HG03139 (cell line): ENCODE measurements at regions not wholly inside any gene's neighbourhood (a gene's known extent, or its start where the extent isn't known, plus 50 kb on each side); places are given as distances from the start of the nearest gene placed in this dataset.

Experiments
- ATAC-seq: cut with Tn5 transposase; IDR thresholded peaks from one replicate; pipeline ENCODE4 v1.9.1; 2021; ENCODE audit not compliant: unreplicated experiment

DNA sequence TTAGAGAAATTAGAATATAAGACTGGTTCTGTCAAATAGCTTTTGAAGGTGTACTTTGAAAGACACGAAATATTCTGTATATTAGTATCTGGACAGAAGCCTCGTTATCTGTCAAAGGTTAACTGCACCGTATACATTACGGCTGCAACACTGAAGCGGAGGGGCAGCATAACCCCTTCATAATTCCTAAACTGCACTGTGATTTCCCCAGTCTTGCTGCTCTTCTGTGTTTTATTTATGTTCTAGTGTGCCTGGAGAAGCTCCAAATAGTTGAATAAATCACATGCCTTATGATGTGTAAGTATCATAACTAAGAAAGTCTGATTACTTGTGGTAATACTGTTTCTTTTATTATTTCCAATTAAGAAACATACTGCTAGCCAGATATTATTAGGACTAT, 285.7 kb upstream of the ROBO2 start:
- no peak for ATAC-seq

DNA sequence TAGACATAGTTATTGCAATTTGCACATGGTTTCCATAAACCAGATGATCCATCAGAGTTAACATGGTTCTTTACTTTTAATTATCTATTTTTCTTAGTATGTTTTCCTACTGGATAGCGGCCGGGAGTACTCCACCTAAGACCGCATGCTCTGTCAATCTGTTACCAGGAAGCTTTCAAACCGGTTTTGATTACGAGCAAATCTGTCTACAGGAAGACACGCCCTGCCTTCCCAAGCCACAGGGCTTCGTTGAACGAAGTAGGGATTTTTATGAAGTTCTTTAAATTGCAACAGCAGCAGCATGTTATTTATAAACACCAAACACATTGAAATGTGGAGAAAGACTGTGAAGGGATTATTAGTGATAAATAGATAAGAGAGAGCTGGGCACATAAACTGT, 283.3 kb upstream of the ROBO2 start:
- ATAC-seq = no peak

DNA sequence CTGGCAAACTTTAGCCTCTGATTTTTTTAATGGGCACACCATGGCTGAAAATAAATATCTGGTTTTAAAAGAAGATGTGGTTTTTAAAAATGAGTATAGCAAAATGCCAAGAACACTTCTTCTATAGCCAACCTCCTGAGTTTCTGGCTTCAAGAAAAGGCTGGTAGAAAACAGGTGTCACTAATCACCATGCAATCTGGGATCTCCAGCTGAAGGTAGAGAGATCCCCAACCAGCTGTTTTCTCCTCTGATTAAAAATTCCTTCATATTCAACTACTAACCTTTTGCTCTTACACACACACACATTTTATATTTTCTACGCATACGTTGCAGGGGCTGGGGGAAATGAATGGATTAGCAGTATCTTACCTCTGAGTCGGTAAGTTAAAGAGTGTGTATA, 279.6 kb upstream of the ROBO2 start:
- ATAC-seq = no peak

DNA sequence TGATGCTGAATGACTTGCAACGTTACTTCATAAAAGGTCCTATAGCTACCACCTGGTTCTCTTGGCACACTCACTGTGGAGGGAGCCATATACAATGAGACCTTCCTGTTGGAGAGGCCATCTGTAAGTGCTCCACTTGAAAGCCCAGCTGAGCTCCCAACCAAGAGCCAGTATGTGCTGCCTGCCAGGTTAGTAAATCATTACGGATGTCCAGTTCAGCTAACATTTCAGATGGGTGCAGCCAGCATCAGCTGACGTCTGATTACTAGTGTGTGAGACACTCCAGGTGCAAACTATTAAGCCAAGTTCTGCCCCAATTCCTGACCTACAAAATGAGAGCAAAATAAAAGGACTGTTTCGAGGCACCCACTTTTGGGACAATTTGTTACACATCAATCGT, 274.4 kb upstream of the ROBO2 start:
- no peak for ATAC-seq

DNA sequence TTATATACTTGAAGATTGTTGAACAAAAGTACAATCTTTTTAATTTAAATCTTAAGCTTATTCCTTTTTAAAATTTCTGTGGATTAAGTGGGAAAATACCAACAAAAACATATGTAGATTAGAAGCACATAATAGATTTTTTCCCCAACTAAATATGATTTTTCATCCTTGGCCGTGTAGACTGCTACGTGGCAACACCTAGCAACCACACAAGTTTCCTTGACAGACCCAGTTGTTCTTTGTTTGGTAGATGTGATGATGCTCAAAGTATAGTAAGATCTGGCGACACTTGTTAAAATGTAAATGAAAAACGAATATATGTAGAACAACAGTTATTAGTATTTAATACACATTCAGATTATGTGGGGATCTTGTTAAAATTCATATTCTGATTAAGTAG, 271.0 kb upstream of the ROBO2 start:
- ATAC-seq = no peak

DNA sequence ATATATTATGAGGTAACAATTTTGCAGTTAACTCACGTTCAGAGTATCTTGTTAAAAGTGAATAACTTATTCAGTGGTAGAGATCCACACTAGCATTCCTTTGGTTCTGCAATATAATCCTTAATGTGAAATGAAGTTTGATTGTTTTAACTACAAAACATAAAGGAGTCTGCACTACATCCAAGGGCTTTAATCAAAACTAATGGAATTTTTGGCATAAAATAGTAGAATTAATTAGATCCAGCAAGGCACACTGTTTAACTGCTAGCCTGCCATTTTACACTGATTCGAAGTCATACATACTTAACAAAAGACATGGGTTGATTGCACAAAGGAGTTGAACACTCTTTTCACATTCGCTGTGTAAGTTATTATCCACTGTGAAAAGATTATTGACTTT, 263.0 kb upstream of the ROBO2 start:
- ATAC-seq = no peak

DNA sequence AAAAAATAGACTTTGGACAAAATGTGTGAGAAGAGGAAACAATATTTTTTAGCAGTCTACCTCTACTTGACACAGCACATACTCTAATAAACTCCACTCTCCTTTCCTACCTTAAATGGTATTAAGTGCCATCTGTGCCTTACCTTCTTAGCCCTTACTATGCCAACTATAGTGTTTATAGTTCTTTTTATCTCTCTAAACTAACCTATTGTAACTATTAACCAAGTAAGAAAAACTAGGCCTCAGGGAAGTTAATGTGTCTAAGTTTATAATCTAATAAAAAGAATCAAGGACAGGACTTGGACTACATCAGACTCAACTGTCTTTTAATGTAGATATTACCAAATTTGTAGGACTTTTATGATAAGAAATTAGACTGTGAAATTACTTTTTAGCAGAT, 251.7 kb upstream of the ROBO2 start:
- no peak for ATAC-seq

DNA sequence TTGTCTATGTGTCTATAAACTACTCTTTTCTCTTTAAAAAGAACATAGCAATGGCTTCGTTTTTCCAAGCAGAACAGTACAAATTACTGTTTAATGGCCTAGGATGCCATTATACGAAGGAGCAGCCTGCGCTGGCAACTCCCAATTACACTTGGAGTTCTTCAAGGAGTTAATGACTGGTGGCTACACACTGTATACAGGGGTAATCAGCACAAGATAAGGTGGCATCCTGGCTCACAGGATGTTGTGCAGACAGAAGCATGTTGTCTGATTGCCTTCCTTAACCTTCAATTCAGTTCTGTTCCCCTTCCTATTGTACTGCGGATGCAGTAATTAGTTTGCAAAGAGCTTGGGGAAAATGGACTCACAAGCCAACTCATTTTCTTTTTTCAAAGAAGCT, 250.7 kb upstream of the ROBO2 start:
- no peak for ATAC-seq

DNA sequence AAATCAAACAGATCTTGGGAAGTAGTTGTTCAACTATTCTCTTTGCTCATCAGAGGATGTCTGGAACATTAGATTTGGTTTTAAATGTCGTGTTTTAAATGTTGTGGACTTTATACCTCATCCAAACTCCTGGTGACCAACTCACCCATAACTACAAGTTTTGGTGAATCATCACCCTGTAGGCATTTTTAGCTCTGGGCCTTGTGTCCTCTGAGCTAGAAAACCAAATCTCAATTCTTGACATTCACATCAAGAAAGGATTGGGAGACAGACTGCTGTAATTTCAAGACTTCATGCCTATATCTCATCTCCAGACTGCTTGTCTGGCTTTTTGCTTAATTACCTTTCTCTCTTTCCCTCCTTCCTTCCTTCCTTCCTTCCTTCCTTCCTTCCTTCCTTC, 228.5 kb upstream of the ROBO2 start:
- no peak for ATAC-seq

DNA sequence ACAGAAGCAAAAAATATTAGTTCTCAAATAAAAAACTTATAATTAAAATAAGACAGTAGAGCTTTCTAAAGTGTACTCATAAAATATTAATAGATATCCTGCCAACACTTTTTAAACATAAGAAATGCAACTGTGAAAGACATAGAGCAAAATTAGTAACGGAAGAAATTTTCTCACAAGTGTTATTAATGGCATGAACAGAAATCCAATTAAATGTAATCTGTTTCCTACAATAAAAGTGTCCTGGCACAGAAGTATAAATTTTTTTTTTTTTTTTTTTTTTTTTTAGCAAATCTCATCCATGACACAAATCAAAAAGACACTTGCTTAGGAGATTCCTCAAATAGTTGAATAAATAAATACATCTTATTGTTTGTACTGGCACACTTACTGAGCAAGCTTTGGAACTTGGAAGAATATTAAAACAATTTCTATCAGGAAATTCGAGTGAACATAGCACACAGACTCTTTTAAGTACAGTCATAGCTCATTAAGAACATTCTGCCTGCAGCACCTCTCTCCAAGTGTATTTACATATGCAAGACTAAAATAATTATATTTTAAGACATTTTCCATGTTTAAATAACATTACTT, 227.2 kb upstream of the ROBO2 start:
- ATAC-seq = no peak

DNA sequence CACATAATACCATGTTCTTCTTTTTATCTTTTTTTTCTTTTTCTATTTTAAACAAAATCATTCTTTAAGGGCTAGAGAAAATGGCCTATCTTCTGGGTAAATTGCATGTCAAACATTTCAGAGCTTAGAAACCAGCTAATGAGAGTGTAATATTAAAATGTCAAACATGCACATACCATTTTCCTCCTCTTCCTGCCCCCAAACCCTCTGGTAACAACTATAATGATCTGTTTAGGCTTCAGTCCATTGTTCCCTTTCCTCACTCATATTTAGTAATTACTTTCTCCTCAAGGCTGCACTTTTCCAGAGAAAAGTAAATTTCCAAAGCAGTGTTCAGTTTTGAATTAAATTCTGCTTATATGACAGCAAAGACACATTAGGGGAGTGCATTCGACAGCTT, 224.3 kb upstream of the ROBO2 start:
- ATAC-seq = no peak

DNA sequence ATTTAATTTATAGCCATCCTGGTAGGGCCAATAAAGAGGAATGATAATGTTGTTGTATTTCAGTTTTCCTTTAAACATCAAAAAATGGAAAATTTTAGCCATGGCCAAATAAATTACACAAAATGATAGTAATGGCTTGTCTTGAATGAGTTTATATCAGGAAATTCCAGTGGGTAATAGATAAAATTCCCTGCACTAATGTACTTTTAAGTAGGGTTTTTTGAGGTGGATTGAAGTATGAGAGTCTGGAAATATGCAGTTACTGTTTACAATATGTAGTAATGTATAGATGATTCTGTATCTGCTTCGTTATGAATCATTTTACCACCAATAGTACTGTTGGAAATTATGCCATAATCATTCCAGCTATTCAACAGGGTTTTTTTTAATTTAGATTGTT, 219.4 kb upstream of the ROBO2 start:
- no peak for ATAC-seq

DNA sequence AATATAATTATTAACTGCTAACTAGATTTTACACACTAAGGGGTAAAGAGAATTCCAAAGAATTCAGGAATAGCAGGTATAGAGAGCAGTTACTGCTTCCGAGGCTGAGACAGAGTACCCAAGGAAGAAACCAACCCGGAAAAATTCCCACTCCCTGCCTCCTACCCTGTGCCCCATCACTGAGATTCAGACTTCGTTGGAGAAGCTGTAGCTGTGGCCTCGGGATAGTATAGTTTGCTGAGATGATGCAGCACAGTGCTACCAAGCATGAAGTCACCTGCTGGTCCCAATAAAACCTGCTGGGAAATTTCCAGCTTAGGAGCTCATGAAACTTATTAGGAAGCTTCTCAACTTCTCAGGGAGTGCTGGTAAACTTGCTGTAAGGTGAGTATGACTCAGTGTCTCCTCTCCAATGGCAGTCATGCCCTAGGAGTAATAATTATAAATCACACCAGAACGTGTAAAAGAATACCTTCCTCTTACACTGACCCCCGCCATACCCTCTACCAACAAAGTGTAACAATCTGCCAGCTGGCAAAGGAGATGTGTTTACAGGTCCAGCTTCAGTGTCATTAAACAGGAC, 215.2 kb upstream of the ROBO2 start:
- no peak for ATAC-seq

DNA sequence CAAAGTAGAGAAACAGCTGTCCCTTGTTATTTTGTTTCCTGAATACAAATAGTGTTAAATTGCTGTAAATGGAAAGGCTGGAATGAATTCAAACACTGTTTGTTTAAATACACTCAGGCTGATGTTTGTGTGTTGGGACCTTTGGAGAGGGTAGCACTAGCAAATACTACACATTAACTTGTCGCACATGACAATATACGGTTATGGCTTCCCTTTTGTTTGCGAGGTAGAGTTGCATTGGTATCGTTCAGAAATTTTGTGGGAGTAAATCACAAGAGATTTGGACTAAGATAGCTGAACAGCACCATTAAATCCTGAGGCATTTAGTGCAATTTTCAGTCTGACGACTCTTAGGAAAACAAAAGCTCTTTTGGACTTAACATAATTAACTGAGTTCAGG, 213.0 kb upstream of the ROBO2 start:
- no peak for ATAC-seq

DNA sequence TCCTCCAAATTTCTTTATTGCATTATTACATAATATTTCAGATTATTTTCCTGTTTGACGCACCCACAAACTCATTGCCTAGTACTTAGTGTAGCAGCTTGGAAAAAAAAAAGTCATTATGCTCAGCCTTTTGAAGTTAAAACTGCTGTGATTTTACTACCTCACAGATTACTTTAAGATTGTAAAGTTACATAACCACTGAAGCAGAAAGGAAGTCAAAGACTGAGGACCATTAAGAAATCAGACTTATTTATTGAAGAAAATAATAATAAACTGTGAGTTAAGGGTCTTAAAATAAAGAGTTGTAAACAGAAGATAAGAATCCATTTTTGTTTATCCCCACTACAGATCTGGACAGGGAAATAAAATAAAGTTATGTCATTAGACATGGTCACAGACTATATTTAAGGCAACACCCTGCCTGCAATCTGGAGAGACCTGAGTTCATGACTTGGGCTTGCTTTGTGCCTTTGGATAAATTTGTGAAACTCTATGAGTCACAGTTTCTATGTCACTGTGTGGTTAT, 212.1 kb upstream of the ROBO2 start:
- no peak for ATAC-seq

DNA sequence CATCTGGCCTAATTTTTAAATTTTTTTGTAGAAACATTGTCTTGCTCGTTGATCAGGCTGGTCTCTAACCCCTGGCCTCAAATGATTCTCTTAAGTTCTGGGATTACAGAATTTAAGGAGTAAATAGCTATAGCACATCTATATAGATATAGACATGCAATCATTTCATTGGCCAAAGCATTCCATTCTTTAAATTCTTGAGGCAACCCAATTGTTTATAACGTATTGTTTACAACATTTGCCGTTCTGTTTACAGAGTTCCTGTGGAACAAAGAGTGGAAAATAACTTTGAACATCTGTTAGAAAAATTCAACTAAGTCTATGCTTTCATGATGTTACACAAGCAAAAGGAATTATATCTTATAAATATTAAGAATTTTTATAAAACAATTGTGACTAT, 205.2 kb upstream of the ROBO2 start:
- no peak for ATAC-seq

DNA sequence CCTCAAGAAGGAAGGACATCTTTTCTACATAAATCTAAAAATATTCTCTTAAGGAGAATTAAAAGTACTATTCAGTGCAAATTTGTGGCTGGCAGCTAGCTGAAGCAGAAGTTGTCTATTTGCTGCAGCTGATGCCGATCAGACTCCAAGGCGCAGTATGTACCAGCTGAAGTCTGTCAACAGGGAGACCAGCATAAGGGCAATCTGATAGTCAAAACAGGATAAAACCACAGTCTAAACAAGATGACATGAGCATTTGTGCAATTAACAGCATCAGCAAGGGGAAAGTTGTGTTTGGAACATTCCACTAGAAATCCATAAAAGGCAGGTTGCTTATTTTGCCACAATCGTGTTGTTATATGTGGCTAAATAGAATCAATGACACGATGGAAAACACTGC, 198.2 kb upstream of the ROBO2 start:
- ATAC-seq = no peak

DNA sequence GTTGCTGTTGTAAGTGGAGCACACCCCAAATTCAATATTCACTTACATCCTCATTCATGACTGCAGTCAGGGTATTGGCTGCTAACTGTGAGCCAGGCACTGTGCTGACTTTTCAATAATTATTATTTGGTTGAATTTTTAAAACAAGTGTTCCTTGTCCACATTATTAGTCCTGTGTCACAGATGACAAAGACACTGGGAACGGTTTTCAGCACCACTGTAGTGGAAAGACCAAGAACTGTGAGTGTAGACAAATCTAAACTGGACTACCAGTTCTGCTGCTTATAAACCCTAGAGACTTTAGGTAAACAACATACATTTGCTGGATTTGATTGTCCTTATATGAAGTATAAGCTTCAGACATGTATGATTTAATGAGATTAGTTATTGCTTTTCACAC, 197.7 kb upstream of the ROBO2 start:
- ATAC-seq = no peak

DNA sequence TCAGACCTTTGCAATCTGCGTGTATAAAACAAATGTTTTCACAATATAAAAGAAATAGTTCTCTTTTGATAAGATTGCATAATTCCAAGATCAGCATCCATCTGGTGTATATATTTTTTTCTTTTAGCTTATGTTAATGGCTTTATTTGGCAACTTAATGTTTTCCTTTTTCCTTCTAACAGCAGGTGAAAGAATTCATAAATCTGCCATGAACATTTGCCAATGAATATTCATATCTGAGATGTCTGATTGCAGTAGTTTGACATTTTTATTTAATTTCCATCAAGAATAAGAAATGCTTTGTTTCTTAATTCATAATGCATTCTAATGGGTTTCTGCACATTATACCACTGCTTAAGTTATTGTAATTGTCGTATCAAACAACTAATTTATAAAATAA, 184.4 kb upstream of the ROBO2 start:
- ATAC-seq = no peak

DNA sequence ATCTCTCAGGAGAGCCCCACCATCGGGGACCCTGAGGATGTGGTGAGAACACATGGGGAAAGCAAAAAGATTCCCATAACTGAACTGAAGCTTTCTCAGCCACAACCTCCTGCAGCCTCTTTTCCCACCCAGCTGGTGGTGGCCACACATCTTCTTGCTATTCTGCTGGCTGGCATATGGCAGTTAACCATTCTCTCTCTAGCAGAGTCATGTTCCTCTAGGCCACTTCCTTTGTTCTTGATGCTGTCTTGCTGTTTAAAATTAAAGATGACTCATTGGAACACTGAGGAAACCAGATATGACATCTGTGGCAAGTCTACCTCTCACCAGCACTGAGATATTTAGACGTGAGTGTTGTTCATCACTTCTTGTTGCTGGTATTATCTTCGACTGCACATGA, 180.3 kb upstream of the ROBO2 start:
- no peak for ATAC-seq

DNA sequence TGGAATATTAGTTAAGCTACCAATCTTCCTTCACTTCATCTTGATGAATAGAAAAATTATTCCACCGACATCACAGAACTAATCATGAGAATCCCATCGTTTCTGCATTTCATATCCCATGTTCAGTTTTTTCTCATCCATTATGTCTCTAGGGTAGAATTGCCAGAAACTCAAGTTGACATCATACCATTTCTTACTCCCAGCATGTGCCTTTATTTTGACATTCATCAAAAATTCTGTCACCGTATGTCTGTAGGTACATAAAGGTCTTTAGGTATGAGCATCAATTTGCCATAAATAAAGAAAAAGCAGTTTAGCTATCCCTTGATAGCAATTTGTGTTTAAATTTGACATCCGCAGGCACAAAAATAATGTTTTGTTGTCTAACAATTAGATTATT, 175.5 kb upstream of the ROBO2 start:
- ATAC-seq = no peak

DNA sequence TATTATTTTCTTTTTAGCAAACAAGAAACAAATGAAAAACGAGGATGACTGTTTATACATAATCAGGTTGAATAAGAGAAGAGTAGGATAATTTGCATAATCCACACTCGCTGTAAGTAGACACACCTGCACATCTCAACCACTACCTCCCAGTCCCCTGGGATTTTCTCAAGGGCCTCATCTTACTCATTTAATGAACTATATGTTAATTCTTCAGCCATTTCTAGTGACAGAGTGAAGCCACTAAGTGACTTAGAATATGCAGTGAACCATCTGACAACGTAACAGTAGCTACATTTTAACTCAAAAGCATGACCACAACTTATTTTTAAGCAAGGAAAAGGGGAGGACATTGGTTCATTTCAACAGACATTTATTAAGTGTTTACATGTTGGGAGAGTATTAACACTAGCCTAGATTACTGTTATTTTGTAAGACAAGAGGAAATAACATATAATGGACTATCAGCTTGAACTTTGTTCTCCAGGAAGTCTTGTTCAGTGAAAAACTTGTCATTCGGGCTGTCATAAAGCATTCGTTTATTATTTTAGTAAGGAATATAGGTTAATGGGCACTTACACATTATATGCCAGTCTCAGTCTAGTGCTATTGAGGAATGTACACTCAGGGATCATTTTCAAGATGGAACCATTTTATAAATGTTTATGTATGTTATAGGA, 173.0 kb upstream of the ROBO2 start:
- ATAC-seq = peak; percentile 72
